ENCODE measurements at regions not wholly inside any gene's neighbourhood (a gene's known extent, or its start where the extent isn't known, plus 50 kb on each side); places are given as distances from the start of the nearest gene placed in this dataset.

DNA sequence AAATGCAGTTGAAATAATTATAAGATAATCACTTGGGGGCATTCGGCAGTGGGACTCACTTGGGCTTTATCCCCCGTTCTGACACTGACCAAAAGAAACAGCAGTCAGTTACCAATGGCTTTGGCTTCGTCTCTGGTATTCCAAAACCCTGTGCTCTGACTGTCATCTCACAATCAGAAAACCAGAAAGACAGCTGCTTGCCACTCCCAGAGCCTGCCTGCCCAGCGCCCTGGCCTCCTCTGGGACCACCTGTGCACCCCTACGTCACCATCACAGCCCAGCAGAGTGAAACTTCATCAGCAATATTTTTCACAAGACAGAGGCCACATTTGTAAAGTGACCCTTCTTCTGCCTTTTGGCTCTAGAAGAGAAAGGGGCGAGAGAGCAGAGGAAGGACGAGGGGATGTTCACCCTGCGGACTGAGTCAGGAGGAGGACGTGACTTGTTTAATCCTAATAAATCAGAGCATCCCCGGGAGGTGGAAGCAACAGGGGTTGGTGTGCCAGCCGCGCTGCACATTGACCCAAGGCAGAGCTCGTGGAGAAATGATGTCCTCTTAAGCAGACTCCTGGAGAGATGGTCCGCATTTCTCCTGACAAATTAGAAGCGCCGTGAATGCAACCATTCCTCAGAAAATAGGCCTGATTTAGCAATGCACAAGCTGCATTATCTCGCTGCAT lies 397.8 kb upstream of the ZNF507 start:
- Histone ChIP-seq H4K20me1 (ENCODE audit: insufficient read depth, low read length) (no peaks in the 10 kb centered on the region), H3K27ac (ENCODE audit: extremely low read length, insufficient read depth, low read length) (no peak overlapping the region), H3K79me2 (ENCODE audit: insufficient read depth, low read length) (no peaks in the 10 kb centered on the region), H3K4me3 (replicated peaks in 1 of 3; ENCODE audit: insufficient read depth in 1 of 3, low read depth in 2 of 3, low read length in 3 of 3) (no peak overlapping the region), H3K4me1 (ENCODE audit: insufficient read depth, low read length) (no peaks in the 10 kb centered on the region), H3K4me2 (ENCODE audit: low read depth, low read length) (no peak overlapping the region), H3K27me3 (ENCODE audit: control insufficient read depth in 1 of 2, insufficient read depth in 2 of 2, low read length in 2 of 2) (no peaks in the 10 kb centered on the region), H3K9ac (ENCODE audit: insufficient read depth, low read depth, low read length) (no peak overlapping the region), H2AFZ (ENCODE audit: low read length) (no peak overlapping the region), H3K9me3 (ENCODE audit: low read length) (peaks cover 93% of the 10 kb centered on the region), H3K36me3 (replicated peaks in 1 of 2; ENCODE audit: control insufficient read depth in 1 of 2, insufficient read depth in 2 of 2, low read length in 2 of 2) (no peaks in the 10 kb centered on the region)
- no TSS peak for BruUV-seq (replicated peaks)
- WGBS (ENCODE audit: low lambda C conversion rate) = 49% methylated on average over 17 of the region's 17 CpGs
- FAIRE-seq (no peak), DNase-seq (ENCODE audit: low spot score) (no peak), ATAC-seq (no peak)
- CTCF ChIA-PET (ENCODE audit: low intra/inter-chr PET ratio, low total read pairs) = no interaction called here
- in situ Hi-C loops (cut with HindIII; ENCODE audit: extremely low pct_ligation_motif_present, low pct_unique_long_range_greater_than_20kb) (no loop called here), intact Hi-C loops (cut with micrococcal nuclease; ENCODE audit: unreplicated experiment) (no loop called here)
- TF ChIP-seq TAF15 (IDR thresholded peaks at IDR 0.05; ENCODE audit: low read depth, low read length, poor library complexity, severe bottlenecking) (no peak), HNRNPLL (IDR thresholded peaks at IDR 0.05; ENCODE audit: low read depth, low read length, poor library complexity, severe bottlenecking) (no peak), PAF1 (CRISPR knock-in tag; IDR thresholded peaks at IDR 0.05) (no peak), MXD3 (CRISPR knock-in tag; IDR thresholded peaks at IDR 0.05) (no peak), FLYWCH1 (CRISPR knock-in tag; IDR thresholded peaks at IDR 0.05) (no peak), NAIF1 (CRISPR knock-in tag; IDR thresholded peaks at IDR 0.05; ENCODE audit: borderline replicate concordance) (no peak), NFYC (CRISPR knock-in tag; IDR thresholded peaks at IDR 0.05) (no peak), ZNF598 (CRISPR knock-in tag; IDR thresholded peaks at IDR 0.05; ENCODE audit: borderline replicate concordance) (no peak)
- POLR2A ChIA-PET = no interaction called here

- no peak overlapping the region for H3K4me3 ChIP-seq (replicated peaks in 1 of 3; ENCODE audit: insufficient read depth in 1 of 3, low read depth in 2 of 3, low read length in 3 of 3)
- H4K20me1 ChIP-seq (ENCODE audit: insufficient read depth, low read length) = no peaks in the 10 kb centered on the region
- ATAC-seq (no peak), DNase-seq (ENCODE audit: low spot score) (no peak), FAIRE-seq (no peak)
- no peak overlapping the region for H3K27ac ChIP-seq (ENCODE audit: extremely low read length, insufficient read depth, low read length)
- CTCF ChIA-PET (ENCODE audit: low intra/inter-chr PET ratio, low total read pairs) = no interaction called here
- H3K9ac ChIP-seq (ENCODE audit: insufficient read depth, low read depth, low read length) = no peak overlapping the region
- H2AFZ ChIP-seq (ENCODE audit: low read length) = no peak overlapping the region
- intact Hi-C loops (cut with micrococcal nuclease; ENCODE audit: unreplicated experiment) (no loop called here), in situ Hi-C loops (cut with HindIII; ENCODE audit: extremely low pct_ligation_motif_present, low pct_unique_long_range_greater_than_20kb) (no loop called here)
- no TSS peak for BruUV-seq (replicated peaks)
- WGBS (ENCODE audit: low lambda C conversion rate) = 17% methylated on average over 1 of the region's 1 CpG
- no peaks in the 10 kb centered on the region for H3K27me3 ChIP-seq (ENCODE audit: control insufficient read depth in 1 of 2, insufficient read depth in 2 of 2, low read length in 2 of 2)
- no peak overlapping the region for H3K4me2 ChIP-seq (ENCODE audit: low read depth, low read length)
- no peaks in the 10 kb centered on the region for H3K36me3 ChIP-seq (replicated peaks in 1 of 2; ENCODE audit: control insufficient read depth in 1 of 2, insufficient read depth in 2 of 2, low read length in 2 of 2)
- H3K4me1 ChIP-seq (ENCODE audit: insufficient read depth, low read length) = peaks cover 17% of the 10 kb centered on the region
- no peaks in the 10 kb centered on the region for H3K79me2 ChIP-seq (ENCODE audit: insufficient read depth, low read length)
- POLR2A ChIA-PET = no interaction called here
- TF ChIP-seq POLR2AphosphoS2 (IDR thresholded peaks at IDR 0.05; ENCODE audit: low read depth, low read length) (no peak), PCBP1 (IDR thresholded peaks at IDR 0.05; ENCODE audit: borderline replicate concordance, low read depth, low read length) (no peak), TMF1 (CRISPR knock-in tag; IDR thresholded peaks at IDR 0.05; ENCODE audit: low read depth) (no peak), REPIN1 (CRISPR knock-in tag; IDR thresholded peaks at IDR 0.05; ENCODE audit: borderline replicate concordance, low read depth) (no peak)
- TF ChIP-seq, protein P1, sequence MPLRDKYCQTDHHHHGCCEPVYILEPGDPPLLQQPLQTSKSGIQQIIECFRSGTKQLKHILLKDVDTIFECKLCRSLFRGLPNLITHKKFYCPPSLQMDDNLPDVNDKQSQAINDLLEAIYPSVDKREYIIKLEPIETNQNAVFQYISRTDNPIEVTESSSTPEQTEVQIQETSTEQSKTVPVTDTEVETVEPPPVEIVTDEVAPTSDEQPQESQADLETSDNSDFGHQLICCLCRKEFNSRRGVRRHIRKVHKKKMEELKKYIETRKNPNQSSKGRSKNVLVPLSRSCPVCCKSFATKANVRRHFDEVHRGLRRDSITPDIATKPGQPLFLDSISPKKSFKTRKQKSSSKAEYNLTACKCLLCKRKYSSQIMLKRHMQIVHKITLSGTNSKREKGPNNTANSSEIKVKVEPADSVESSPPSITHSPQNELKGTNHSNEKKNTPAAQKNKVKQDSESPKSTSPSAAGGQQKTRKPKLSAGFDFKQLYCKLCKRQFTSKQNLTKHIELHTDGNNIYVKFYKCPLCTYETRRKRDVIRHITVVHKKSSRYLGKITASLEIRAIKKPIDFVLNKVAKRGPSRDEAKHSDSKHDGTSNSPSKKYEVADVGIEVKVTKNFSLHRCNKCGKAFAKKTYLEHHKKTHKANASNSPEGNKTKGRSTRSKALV (CRISPR knock-in tag; IDR thresholded peaks at IDR 0.05) = no peak
- peaks cover 89% of the 10 kb centered on the region for H3K9me3 ChIP-seq (ENCODE audit: low read length)
Observed at GRCh38 chr19:31952693-31953092, 392.7 kb upstream of the ZNF507 start.

Data from HepG2 (cell line).